Peyer's patch (tissue), 4 donors: ENCODE measurements at regions not wholly inside any gene's neighbourhood (a gene's known extent, or its start where the extent isn't known, plus 50 kb on each side); places are given as distances from the start of the nearest gene placed in this dataset.
"Not testable (repeated sequence)": the region's sequence is repeated elsewhere in the genome, so short reads cannot be mapped to it uniquely, and the experiment has no call there.

ENCODE experiments used
- POLR2A ChIP-seq, 2 donors: fragments of 450-650 bp; IDR thresholded peaks; one replicate each; pipeline ENCODE4 v1.5.1; 2017; ENCODE audit warnings: antibody characterized with exemption in 2 of 2, mild to moderate bottlenecking in 2 of 2, moderate library complexity in 2 of 2
- TF ChIP-seq, protein P1 (sequence below), 6 experiments: fragments of 450-650 bp in 4 of 6; fragments of 200-600 bp in 2 of 6; sonication (generic) in 1 of 6; IDR thresholded peaks; one replicate each; pipeline ENCODE4 v1.5.1; 2017 to 2019; ENCODE audit warnings: antibody characterized with exemption in 6 of 6, mild to moderate bottlenecking in 3 of 6, moderate library complexity in 1 of 6

DNA sequence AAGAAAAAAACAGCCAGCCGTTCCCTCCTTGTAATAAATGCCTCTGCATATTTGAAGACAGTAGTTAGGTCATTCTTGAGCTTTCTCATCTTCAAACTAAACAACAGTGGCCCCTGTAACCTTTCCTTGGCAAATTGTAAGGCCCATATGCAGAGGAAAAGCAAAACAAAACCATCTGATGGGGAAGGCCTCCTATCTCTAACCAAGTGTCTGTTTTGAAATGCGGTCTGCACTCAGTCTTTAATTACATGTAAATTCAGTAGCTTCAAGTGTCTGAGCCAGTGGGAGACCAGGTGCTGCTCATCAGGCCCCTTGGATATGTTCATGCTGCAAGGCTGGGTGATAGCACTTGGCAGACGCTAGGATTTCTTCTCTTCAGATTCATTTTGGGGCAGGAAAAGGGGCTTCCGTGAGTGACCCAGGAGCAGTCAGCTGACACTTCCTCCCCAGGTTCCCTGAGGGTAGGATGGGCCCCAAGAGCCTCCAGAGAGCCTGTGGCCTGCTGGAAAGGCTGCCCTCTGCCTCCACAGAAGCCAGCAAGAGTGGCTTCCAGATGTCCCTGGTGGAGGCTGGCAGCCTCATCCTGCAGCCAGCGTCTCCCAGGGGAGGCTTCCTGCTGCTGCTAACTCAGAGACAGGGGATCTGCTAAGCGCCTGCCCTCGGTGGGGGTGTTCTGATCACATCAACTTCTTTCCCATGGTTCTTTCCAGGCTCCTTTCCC lies 60.2 kb upstream of the PLGLB2 start:
- TF ChIP-seq, protein P1, sequence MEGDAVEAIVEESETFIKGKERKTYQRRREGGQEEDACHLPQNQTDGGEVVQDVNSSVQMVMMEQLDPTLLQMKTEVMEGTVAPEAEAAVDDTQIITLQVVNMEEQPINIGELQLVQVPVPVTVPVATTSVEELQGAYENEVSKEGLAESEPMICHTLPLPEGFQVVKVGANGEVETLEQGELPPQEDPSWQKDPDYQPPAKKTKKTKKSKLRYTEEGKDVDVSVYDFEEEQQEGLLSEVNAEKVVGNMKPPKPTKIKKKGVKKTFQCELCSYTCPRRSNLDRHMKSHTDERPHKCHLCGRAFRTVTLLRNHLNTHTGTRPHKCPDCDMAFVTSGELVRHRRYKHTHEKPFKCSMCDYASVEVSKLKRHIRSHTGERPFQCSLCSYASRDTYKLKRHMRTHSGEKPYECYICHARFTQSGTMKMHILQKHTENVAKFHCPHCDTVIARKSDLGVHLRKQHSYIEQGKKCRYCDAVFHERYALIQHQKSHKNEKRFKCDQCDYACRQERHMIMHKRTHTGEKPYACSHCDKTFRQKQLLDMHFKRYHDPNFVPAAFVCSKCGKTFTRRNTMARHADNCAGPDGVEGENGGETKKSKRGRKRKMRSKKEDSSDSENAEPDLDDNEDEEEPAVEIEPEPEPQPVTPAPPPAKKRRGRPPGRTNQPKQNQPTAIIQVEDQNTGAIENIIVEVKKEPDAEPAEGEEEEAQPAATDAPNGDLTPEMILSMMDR (IDR thresholded peaks at IDR 0.05), result not testable (repeated sequence)
- TF ChIP-seq POLR2A (IDR thresholded peaks at IDR 0.05), result not testable (repeated sequence)
